CD4-positive, alpha-beta T cell treated with Interleukin-4 for 1 hour (primary cell): ENCODE measurements at regions not wholly inside any gene's neighbourhood (a gene's known extent, or its start where the extent isn't known, plus 50 kb on each side); places are given as distances from the start of the nearest gene placed in this dataset.
A peak's percentile ranks its signal among the peaks of the same experiment; 100 is the strongest.
"Not testable (repeated sequence)": the region's sequence is repeated elsewhere in the genome, so short reads cannot be mapped to it uniquely, and the experiment has no call there.

Experiments
- DNase-seq, 2 donors: peaks; one replicate each; pipeline ENCODE4 v3.0.0-alpha.2; 2020 to 2022

- no peak for DNase-seq
Measured at GRCh38 chr20:29427201-29428060, 1830.0 kb upstream of the DEFB115 start.

- no peak for DNase-seq
Measured at GRCh38 chr20:29430531-29430930, 1826.9 kb upstream of the DEFB115 start.

- not testable (repeated sequence) for DNase-seq
Measured at GRCh38 chr20:29440721-29441120, 1816.7 kb upstream of the DEFB115 start.

- DNase-seq = peak in 1 of 2 donors; percentile 29
Measured at GRCh38 chr20:29443206-29443781, 1814.2 kb upstream of the DEFB115 start.

GRCh38 chr20:29443819-29444218, 1813.6 kb upstream of the DEFB115 start:
- DNase-seq = no peak

GRCh38 chr20:29445050-29445907, 1812.2 kb upstream of the DEFB115 start:
- DNase-seq = peak; percentile 42 to 58

- not testable (repeated sequence) for DNase-seq
Measured at GRCh38 chr20:29447517-29448484, 1809.7 kb upstream of the DEFB115 start.

- no peak for DNase-seq
Measured at GRCh38 chr20:29448806-29449470, 1808.5 kb upstream of the DEFB115 start.

GRCh38 chr20:29452186-29452585, 1805.3 kb upstream of the DEFB115 start:
- no peak for DNase-seq

- DNase-seq = not testable (repeated sequence)
Measured at GRCh38 chr20:29456987-29457693, 1800.3 kb upstream of the DEFB115 start.

- DNase-seq = no peak
Measured at GRCh38 chr20:29472606-29473005, 1784.9 kb upstream of the DEFB115 start.

GRCh38 chr20:29492840-29493239, 1764.6 kb upstream of the DEFB115 start:
- DNase-seq = not testable (repeated sequence)

GRCh38 chr20:29496767-29497166, 1760.7 kb upstream of the DEFB115 start:
- not testable (repeated sequence) for DNase-seq

- DNase-seq = no peak
Measured at GRCh38 chr20:29497261-29497671, 1760.2 kb upstream of the DEFB115 start.

- not testable (repeated sequence) for DNase-seq
Measured at GRCh38 chr20:29497684-29498083, 1759.8 kb upstream of the DEFB115 start.

GRCh38 chr20:29500738-29501137, 1756.7 kb upstream of the DEFB115 start:
- not testable (repeated sequence) for DNase-seq

GRCh38 chr20:29514634-29515033, 1742.8 kb upstream of the DEFB115 start:
- not testable (repeated sequence) for DNase-seq

- not testable (repeated sequence) for DNase-seq
Measured at GRCh38 chr20:29516847-29517246, 1740.6 kb upstream of the DEFB115 start.

GRCh38 chr20:29519610-29520241, 1737.7 kb upstream of the DEFB115 start:
- not testable (repeated sequence) for DNase-seq

- DNase-seq = not testable (repeated sequence)
Measured at GRCh38 chr20:29533566-29534177, 1723.8 kb upstream of the DEFB115 start.
